Caco-2 (cell line): ENCODE measurements at regions not wholly inside any gene's neighbourhood (a gene's known extent, or its start where the extent isn't known, plus 50 kb on each side); places are given as distances from the start of the nearest gene placed in this dataset.

Experiments used
- BruUV-seq: library from RNA; stranded (reverse); fragments of 400-500 nt; replicated peaks from 2 replicates; lab custom pipeline; 2021; lab: Mats Ljungman, UMichigan
- CTCF ChIA-PET: fragments of 300-600 bp; sonication (Branson Sonifier 250); formaldehyde crosslinking; loops from one replicate; lab custom pipeline; 2022; ENCODE audit warnings: antibody characterized with exemption; lab: Charles Lee
- POLR2A ChIA-PET: fragments of 300-600 bp; sonication (Branson Sonifier 250); formaldehyde crosslinking; loops from one replicate; lab custom pipeline; 2022; ENCODE audit warnings: antibody characterized with exemption; lab: Charles Lee
- DNase-seq, 2 experiments: peaks; one replicate each; pipeline versions ENCODE4 v3.0.0 to v3.0.0-alpha.2; 2020 to 2022
- H3K27me3 ChIP-seq: replicated peaks from 2 replicates; pipeline ENCODE4 v1.6.0; 2011; ENCODE audit warnings: low read length; ENCODE audit not compliant: control insufficient read depth, insufficient read depth
- H3K36me3 ChIP-seq: 2 replicates; pipeline ENCODE4 v1.5.1; 2011; ENCODE audit warnings: low read length; ENCODE audit not compliant: control insufficient read depth, insufficient read depth
- H3K4me1 ChIP-seq: fragments of 250-450 bp; sonication (Bioruptor Pico); 2 replicates; pipeline ENCODE4 v1.5.1; 2020; ENCODE audit warnings: mild to moderate bottlenecking
- H3K4me3 ChIP-seq: 2 replicates; pipeline ENCODE4 v1.5.1; 2011; ENCODE audit warnings: low read depth, mild to moderate bottlenecking, control low read depth, low read length
- H3K9me3 ChIP-seq: fragments of 250-450 bp; sonication (Bioruptor Pico); 2 replicates; pipeline ENCODE4 v1.5.1; 2020; ENCODE audit warnings: mild to moderate bottlenecking, moderate library complexity
- H3K27ac Mint-ChIP-seq: one replicate; pipeline ENCODE4 v1.8.0; 2022; ENCODE audit warnings: mixed read lengths; ENCODE audit not compliant: unreplicated experiment
- H3K27me3 Mint-ChIP-seq: one replicate; pipeline ENCODE4 v1.8.0; 2022; ENCODE audit warnings: mixed read lengths; ENCODE audit not compliant: insufficient read depth, unreplicated experiment
- H3K36me3 Mint-ChIP-seq: one replicate; pipeline ENCODE4 v1.8.0; 2022; ENCODE audit warnings: mild to moderate bottlenecking, mixed read lengths; ENCODE audit not compliant: insufficient read depth, unreplicated experiment
- H3K4me1 Mint-ChIP-seq: one replicate; pipeline ENCODE4 v1.8.0; 2022; ENCODE audit warnings: low read depth, mixed read lengths; ENCODE audit not compliant: unreplicated experiment
- H3K4me3 Mint-ChIP-seq: one replicate; pipeline ENCODE4 v1.8.0; 2022; ENCODE audit warnings: mild to moderate bottlenecking, moderate library complexity, mixed read lengths; ENCODE audit not compliant: unreplicated experiment
- H3K9me3 Mint-ChIP-seq: one replicate; pipeline ENCODE4 v1.8.0; 2022; ENCODE audit warnings: mixed read lengths; ENCODE audit not compliant: unreplicated experiment
- intact Hi-C: fragments of 100-400 bp; cut with micrococcal nuclease; formaldehyde crosslinking; loops from one replicate; pipeline ENCODE4 v1.10.0; 2022; ENCODE audit not compliant: unreplicated experiment
- TF ChIP-seq, protein P1 (sequence below), 2 experiments: fragments of 200-600 bp in 1 of 2; IDR thresholded peaks; 1 replicate in 1 of 2; 2 replicates in 1 of 2; pipeline versions ENCODE4 v1.5.1 to v1.8.0; 2011 to 2022; ENCODE audit warnings: antibody characterized with exemption in 1 of 2, control low read depth in 1 of 2, inconsistent platforms in 1 of 2, low read depth in 1 of 2, low read length in 1 of 2, mild to moderate bottlenecking in 1 of 2, moderate library complexity in 1 of 2; ENCODE audit not compliant: insufficient read depth in 1 of 2, severe bottlenecking in 1 of 2, unreplicated experiment in 1 of 2

DNA sequence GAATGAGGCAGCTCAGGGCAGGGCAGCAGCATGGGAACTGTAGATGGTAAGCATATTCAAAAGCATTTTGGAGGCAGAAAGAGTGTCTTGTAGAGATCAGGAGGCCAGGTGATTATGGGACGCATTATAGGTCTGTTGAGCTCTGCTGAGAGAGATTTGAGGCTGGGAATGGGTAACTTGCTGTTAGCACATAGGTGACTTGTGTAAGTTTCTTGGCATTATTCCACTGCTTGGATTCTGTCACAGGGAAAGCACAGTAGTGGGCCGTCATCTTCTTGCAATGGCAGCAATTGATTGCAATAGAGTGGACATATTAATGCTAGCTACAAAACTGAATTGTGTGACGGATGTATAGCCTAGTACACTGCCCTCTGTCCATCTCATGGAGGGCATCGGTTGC lies 434.3 kb upstream of the IGFBP3 start:
- Histone ChIP-seq H3K4me3 (no peak overlapping the region), H3K27me3 (no peaks in the 10 kb centered on the region), H3K9me3 (no peaks in the 10 kb centered on the region), H3K36me3 (no peaks in the 10 kb centered on the region), H3K4me1 (no peaks in the 10 kb centered on the region)
- Mint-ChIP-seq H3K36me3 (no peaks in the 10 kb centered on the region), H3K4me3 (no peak overlapping the region), H3K4me1 (no peaks in the 10 kb centered on the region), H3K9me3 (no peaks in the 10 kb centered on the region), H3K27ac (no peak overlapping the region), H3K27me3 (peaks cover 2% of the 10 kb centered on the region)
- TF ChIP-seq, protein P1, sequence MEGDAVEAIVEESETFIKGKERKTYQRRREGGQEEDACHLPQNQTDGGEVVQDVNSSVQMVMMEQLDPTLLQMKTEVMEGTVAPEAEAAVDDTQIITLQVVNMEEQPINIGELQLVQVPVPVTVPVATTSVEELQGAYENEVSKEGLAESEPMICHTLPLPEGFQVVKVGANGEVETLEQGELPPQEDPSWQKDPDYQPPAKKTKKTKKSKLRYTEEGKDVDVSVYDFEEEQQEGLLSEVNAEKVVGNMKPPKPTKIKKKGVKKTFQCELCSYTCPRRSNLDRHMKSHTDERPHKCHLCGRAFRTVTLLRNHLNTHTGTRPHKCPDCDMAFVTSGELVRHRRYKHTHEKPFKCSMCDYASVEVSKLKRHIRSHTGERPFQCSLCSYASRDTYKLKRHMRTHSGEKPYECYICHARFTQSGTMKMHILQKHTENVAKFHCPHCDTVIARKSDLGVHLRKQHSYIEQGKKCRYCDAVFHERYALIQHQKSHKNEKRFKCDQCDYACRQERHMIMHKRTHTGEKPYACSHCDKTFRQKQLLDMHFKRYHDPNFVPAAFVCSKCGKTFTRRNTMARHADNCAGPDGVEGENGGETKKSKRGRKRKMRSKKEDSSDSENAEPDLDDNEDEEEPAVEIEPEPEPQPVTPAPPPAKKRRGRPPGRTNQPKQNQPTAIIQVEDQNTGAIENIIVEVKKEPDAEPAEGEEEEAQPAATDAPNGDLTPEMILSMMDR (IDR thresholded peaks at IDR 0.05; ENCODE audit: insufficient read depth in 1 of 2, low read depth in 1 of 2, low read length in 1 of 2, severe bottlenecking in 1 of 2, unreplicated experiment in 1 of 2) = no peak
- CTCF ChIA-PET = interaction anchor here (0.7 kb wide), 1 partner anchor 34 kb away, joined by 5 read pairs; no protein-coding TSS in a partner anchor
- BruUV-seq = no TSS peak
- DNase-seq = no peak
- POLR2A ChIA-PET = no interaction called here
- intact Hi-C loops = no loop called here

DNA sequence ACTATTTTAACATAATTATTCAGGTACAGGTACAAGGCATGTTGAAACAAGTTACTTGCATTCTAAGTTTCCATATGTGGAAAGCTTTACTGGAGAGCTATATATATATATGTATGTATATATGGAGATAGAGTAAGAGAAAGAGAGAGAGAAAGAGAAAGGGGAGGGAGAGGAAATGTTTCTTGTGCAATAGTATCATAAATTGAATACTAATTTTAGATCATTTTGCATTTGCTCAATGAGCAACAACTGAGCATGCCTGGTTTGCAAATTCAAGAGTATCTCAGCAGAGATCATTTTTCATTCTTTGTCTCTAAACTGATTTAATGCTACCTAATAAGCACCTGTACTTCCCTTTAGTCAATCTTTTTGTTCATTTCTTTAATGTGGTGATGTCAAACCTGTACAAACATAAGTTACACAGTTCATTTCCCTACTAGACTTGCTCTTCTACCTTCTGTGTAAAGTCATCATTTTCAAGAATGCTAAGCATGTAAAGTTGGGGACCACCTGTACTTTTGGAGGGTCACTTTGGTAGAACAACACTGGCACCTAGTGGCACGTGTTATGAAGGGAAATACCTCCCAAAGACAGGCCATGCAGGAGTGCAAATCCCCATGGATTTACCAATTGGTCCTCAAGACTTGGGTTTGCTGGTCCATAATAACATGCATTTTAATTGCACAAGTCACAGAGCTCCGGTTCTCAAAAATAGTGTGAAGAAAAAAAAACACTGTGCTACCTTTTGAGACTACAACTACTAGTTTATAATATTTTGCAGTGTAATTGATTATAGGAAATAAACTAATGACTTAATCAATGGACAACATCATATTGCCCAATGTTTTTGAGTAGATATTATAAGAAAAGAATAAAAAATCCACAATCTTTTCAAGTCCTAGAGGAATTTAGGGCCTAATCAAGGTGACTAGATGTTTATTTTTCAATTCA lies 431.2 kb upstream of the IGFBP3 start:
- peaks cover 6% of the 10 kb centered on the region for H3K27me3 Mint-ChIP-seq
- H3K36me3 Mint-ChIP-seq = no peaks in the 10 kb centered on the region
- intact Hi-C loops = loop anchor here (1.0 to 5.0 kb wide), 7 partner anchors 429 to 1200 kb away; partner anchors contain the start of gene CCDC201
- H3K9me3 Mint-ChIP-seq = no peaks in the 10 kb centered on the region
- no TSS peak for BruUV-seq
- no peaks in the 10 kb centered on the region for H3K4me1 Mint-ChIP-seq
- H3K4me3 Mint-ChIP-seq = no peak overlapping the region
- ChIA-PET CTCF (interaction anchor here (0.7 kb wide), 1 partner anchor 437 kb away, joined by 3 read pairs; no protein-coding TSS in a partner anchor), POLR2A (no interaction called here)
- TF ChIP-seq, protein P1 (IDR thresholded peaks at IDR 0.05; ENCODE audit: insufficient read depth in 1 of 2, low read depth in 1 of 2, low read length in 1 of 2, severe bottlenecking in 1 of 2, unreplicated experiment in 1 of 2) = peak; percentile 68 to 73
- DNase-seq = peak; percentile 48 to 56
- H3K27ac Mint-ChIP-seq = no peak overlapping the region
- no peaks in the 10 kb centered on the region for H3K4me1 ChIP-seq
- no peaks in the 10 kb centered on the region for H3K27me3 ChIP-seq
- no peaks in the 10 kb centered on the region for H3K9me3 ChIP-seq
- no peaks in the 10 kb centered on the region for H3K36me3 ChIP-seq
- H3K4me3 ChIP-seq = no peak overlapping the region

DNA sequence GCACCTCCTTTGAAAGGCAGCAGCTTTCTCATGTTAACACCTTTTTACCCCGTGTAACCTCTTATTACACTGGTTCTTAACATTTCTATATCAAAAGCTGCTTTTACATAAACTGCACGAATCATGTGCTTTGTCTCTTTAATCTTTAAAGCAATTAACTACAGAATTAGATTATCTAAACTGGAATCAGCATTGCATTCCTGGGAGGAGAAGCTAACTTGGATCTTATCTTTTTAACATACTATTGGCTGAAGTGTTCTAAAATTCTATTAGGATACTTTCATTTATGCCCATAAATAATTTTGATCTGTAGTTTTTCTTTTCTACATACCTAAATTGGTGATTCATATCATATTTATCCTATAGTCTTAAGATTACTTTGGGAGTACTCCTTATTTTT lies 428.4 kb upstream of the IGFBP3 start:
- intact Hi-C loops = no loop called here
- DNase-seq = no peak
- ChIA-PET CTCF (no interaction called here), POLR2A (no interaction called here)
- no TSS peak for BruUV-seq
- Histone ChIP-seq H3K4me1 (no peaks in the 10 kb centered on the region), H3K27me3 (no peaks in the 10 kb centered on the region), H3K9me3 (no peaks in the 10 kb centered on the region), H3K4me3 (no peak overlapping the region), H3K36me3 (no peaks in the 10 kb centered on the region)
- Mint-ChIP-seq H3K4me1 (no peaks in the 10 kb centered on the region), H3K4me3 (no peak overlapping the region), H3K27ac (no peak overlapping the region), H3K9me3 (no peaks in the 10 kb centered on the region), H3K27me3 (peaks cover 8% of the 10 kb centered on the region), H3K36me3 (no peaks in the 10 kb centered on the region)
- TF ChIP-seq, protein P1 (IDR thresholded peaks at IDR 0.05; ENCODE audit: insufficient read depth in 1 of 2, low read depth in 1 of 2, low read length in 1 of 2, severe bottlenecking in 1 of 2, unreplicated experiment in 1 of 2) = no peak
